Stimulated activated naive CD4-positive, alpha-beta T cell (primary cell): ENCODE measurements at regions not wholly inside any gene's neighbourhood (a gene's known extent, or its start where the extent isn't known, plus 50 kb on each side); places are given as distances from the start of the nearest gene placed in this dataset.

Source experiments
- DNase-seq, 6 experiments: peaks; one replicate each; lab custom pipeline; 2025; lab: John Stamatoyannopoulos, UW

DNA sequence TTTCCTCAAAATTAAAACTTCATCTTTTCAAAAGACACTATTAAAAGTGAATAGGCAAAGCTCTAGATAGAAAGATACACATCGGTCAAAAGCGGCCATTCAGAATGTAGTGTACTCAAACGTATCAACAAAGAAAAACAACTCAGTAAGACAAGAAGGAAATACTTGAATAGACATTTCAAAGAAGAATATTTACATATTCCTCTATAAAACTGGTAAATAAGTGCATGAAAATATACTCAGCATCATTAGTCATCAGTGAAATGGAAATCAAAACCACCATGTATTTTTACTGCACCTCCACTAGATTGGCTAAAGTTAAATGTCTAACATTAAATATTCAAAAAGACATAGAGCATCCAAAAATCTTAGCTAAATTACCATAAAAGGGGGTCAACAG is 551.1 kb upstream of the SORCS1 start:
- DNase-seq, result no peak

DNA sequence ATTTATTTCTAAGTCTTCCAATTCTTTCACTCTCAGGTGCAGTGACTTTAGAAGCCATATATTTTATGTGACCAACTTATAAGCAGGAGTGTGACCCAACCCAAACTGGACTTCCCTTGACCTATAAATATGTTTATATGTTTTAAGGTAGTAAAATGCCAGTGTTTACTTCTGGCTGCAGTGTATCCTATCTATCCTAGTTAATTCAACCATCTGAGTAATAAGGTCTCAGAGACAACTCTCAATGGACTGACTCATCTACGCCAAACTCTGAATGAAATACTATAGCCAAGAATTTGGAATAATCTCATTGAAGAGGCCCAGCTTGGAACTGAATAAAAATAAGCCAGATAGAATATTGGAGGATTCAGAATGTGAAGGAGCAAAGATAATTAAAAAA is 544.5 kb upstream of the SORCS1 start:
- no peak for DNase-seq

DNA sequence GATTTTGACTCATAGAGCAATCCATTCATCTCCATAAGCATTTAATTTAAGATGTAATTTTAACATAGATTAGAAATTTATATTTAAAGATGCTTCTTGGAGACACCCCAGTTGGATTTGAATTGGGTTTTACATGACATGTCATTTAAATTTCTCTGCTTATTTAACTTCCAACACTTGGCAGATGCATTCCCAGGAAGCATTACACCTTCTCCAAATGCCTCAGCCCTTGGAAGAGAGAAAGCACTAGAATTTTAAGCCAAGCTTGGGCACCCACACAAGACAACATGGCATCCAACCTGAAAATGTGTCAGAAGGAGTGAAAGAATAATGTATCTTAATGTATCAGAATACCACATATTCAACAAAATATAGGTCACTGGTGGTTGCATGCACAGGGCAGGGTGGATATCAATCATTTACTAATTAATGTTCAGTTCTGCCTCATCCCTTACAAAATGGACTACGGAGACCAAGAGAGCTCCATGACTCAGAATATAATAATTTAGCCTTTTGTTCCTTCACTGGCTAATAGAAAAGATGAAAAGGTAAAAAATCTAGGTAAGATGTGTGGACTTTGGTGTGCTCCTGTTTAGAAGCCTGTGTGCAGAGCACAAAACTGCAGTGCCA is 541.7 kb upstream of the SORCS1 start:
- no peak for DNase-seq

DNA sequence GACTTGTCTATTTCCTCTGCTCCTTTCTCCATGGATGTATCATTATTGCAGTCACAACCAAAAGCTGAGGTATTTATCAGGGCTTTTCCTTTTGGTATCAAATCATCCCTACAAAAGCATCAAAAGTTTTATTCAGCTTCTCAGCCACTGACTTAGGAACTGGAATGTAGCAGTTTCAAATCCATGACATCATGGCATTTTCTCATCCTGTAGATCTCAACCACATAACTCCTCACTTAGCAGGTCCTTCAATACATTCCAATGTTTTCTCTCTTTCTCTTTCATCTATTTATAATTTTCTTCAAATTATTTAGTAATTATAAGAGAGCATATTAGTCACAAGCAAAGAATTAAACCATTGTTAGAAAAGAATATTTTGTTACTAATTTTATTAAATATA is 537.4 kb upstream of the SORCS1 start:
- DNase-seq, result no peak

DNA sequence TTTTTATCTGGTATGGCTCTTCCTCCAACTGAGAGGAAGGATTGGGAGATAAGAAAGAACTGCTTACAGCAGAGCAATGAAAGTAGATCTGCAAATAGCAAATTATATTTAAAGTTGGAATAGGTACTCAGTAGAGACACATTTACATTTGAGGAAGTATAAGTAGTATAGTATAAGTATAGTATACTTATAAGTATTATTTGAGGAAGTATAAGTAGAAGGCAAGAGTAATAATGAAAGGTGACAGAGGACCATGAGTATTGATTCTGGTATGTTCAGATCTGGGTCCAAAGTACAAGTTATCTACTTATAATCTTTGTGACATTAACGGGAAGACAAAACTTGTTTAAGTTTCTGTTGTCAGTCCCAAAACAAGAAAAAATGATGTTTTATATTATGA is 527.6 kb upstream of the SORCS1 start:
- no peak for DNase-seq

DNA sequence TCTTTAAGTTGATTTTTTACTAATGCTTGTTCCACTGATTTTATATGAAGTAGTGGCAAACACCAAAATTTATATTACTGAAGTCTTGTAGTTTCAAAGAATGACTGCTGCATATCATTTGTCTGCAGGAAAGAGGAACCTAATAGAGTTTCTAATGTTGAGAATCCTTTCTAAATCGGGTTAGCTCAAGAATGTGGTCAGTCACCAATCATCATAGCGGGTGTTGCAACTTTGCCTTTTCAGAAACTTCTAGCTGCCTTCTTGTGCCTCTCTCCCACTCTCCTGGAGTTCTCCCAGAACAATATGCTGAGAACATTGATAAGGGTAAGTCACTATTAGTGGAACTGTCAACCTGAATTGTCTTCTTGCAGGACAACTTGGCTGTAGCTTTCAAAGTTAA is 524.8 kb upstream of the SORCS1 start:
- DNase-seq, result no peak

DNA sequence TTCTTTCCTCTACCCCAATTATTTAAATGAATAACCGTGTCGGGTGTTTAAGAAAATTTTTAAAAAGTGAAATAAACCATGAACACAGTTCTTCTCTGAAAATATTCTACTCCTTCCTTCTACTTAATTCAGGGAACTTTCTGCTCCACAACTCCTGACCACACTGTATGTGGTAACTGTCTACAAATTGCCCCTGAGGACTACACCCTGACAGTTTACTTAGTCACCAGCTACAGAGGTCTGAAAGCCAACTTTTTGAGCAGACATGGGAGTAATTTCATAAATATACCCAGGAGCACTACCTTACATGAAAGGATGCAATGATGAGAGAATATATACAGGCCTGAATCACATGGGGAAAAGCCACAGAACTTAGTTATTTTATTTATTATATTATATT is 523.2 kb upstream of the SORCS1 start:
- DNase-seq, result no peak

DNA sequence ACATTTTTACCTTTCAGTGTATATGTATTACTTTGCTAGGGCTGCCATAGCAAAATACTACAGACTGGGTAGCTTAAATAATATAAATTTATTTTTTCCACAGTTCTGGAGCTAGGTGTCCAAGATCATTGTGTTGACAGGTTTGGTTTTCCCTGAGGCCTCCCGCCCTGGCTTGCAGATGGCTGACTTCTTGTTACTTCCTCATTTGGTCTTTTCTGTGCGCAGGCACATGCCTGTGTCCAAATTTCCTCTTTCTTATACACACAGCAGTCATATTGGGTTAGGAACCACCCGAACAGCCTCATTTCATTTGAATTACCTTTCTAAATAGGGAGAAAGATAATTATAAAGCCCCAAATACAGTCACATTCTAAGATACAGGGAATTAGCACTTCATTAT is 521.6 kb upstream of the SORCS1 start:
- no peak for DNase-seq

DNA sequence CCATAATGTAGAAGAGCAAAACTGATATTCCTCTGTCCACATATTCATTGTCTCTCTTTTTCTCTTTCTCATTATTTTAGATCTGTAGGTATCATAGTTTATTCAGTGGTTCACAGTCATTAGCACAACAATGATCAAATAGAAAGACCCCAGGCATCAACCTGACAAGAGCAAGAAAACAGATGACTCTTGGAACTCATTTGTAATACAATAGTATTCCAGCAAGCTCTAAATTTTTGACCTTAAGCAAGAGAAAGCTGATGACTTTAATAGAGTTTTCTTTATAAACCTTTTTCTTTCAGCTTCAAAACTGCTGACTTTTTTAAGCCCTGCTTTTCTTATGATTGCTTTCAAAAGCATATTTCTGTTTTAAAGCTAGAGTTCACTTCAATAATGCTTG is 507.5 kb upstream of the SORCS1 start:
- DNase-seq, result no peak

DNA sequence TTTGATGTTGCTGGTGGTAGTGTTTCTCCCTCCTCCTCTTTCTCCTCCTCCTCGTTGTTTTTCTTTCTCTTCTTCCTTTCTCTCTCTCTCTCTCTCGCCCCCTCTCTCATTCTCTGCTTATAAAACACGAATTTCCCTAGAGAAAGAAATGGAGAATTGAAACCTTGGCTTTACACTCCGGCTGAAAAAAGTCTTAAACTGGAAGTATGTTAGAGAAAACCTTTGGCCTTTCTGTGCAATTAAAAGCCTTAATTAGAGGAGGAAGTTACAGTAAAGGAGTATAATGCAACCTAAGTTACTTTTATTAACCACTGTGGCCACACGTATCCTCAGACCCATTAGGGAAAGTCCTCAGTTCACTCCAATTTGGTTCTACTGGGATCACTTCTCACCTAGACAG is 501.7 kb upstream of the SORCS1 start:
- DNase-seq, result no peak

DNA sequence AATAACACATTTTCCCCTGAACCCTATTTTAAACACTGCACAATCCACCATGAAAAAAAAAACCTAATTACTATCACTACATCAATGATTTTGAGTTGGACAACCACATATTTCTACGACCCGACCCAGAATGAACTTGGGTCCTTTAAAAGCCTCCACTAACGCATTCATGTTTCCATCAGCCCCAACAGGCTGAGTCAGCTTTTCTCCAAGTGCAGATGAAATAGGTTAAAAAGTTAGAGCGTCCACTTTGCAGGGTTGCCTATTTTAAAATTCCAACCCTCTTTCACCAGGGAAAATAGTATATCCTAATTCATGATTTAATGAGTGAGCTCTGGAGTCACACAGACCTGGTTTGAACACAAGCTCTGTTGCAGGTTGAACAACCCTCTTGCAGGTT is 501.0 kb upstream of the SORCS1 start:
- no peak for DNase-seq

DNA sequence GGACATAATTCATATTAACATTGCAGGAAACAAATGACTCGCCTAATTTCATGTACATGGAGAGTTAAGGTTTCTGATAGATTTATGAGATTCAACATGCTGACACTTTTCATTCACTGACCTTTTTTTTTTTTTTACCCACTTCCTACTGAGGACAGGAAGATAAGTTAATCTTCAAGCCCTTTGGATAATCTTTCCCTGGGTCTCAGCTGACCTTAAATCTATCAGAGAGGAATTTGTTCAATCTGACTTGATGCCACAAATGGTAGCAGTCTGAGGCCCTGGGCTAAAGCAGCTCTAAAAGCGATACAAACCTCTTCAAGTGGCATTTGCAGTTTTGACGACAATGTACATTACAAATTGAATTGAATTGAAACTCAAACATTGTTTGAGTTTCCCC is 493.3 kb upstream of the SORCS1 start:
- no peak for DNase-seq

DNA sequence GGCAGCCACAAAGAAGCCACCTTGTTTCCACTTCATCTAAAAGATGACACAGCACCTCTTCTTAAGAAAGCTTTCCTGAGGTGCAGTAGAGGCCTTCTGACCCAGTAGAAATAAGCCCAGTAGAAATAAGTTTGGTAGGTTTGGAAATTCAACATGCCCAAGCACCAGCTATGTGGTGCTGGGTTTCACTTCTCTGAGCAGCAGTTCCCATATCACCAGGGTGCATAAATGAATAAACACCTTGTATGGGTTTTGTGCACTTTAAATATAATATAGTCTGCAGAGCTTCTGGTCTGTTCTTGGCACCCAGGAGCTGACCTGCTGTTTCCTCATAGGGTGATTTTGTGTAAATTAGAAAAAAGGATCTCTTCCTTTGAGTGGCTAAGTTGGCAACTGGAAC is 492.4 kb upstream of the SORCS1 start:
- no peak for DNase-seq

DNA sequence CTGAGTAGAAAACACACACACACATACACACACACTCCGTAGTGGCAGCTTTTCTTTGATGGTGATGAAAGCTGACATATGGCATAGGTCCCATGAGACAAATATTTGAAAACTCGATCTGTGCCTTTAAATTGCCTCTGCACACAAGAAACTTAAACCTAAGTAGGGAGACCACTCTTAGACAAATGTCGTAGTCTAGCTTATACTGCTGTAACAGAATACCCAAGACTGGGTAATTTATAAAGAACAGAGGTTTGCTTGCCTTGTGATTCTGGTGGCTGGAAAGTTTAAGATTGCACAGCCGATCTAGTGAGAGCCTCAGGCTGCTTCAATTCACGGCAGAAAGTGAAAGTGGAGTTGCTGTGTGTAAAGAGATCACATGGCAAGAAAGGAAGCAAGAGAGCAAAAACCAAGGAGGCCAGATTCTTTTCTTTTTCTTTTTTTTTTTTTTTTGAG is 489.4 kb upstream of the SORCS1 start:
- no peak for DNase-seq

DNA sequence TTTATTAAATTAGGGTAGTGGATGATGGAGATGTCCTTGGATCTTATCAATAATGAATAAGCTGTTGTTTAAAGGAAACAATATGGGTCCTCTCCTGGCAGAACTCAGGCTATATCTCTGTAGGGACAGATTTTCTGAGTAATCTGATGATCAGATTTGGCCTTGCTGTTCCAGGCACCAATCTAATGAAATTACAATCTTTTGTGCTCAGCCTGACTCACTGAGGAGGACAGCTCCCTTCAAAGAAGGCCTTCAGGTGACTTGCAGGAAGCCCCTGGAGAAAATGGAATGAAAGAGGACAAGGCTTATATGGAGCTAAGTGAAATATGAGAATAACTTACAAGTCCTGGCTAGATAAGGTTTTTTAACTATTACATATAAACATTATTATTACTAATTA is 486.4 kb upstream of the SORCS1 start:
- DNase-seq, result no peak

DNA sequence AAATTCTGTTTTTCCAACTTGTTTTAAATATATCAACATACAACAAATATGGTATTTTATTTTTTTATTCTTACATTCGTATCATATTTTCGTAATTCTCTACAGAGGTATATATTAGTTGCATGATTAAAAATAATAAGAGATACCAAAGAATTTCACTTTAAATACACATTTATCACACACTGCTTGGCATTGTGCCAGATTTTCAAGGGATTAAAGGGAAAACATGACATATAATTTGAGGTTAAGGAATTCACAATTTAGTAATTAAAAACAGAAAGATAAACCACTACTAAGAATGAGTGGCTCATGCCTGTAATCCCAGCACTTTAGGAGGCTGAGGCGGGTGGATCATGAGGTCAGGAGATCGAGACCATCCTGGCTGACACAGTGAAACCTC is 484.7 kb upstream of the SORCS1 start:
- no peak for DNase-seq

DNA sequence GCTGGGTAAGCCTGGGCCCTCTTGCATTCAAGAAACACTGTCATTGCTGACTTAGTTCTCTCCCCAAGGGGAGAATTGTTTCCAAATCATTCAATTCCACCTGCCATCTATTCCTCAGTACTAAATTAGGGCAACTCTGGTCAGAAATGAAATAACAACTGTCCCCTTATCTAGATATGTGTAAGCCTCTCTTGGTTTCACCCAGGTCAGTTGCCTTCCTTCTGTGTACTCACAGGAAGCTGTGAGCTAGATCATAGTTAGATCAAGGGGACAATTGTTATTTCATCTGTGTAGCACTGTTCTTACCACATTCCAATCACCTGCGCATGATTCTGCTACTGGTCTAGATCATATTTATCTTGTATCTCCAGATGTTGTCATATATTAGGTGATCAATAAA is 483.0 kb upstream of the SORCS1 start:
- no peak for DNase-seq

DNA sequence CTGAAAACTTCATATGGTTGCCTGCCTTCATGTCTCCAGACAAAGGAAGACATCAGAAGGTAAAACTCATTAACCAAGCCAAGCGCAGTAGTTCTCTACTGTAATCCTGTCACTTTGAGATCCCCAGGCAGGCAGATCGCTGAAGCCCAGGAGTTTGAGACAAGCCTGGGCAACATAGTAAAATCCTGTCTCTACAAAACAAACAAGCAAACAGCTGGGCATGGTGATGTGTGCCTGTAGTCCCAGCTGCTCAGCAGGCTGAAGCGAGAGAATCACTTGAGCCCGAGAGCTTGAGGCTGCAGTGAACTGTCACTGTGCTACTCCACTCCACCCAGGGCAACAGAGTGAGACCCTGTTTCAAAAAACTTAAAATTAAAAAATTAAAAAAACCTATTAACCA is 467.4 kb upstream of the SORCS1 start:
- DNase-seq, result no peak

DNA sequence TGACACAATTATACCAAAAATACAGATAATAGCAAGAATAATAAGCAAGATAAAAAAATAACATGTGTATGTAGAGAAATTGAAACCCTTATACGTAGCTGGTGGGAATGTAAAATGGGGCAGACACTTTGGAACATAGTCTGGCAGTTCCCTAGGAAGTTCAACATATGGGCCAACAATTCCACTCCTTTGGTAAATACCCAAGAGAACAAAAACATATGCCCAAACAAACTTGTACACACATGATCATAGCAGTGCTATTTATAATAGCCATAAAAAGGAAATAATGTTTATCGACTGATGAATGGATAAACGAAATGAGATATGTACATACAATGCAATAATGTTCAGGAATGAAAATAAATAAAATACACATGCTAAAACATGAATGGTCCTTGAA is 462.4 kb upstream of the SORCS1 start:
- no peak for DNase-seq

DNA sequence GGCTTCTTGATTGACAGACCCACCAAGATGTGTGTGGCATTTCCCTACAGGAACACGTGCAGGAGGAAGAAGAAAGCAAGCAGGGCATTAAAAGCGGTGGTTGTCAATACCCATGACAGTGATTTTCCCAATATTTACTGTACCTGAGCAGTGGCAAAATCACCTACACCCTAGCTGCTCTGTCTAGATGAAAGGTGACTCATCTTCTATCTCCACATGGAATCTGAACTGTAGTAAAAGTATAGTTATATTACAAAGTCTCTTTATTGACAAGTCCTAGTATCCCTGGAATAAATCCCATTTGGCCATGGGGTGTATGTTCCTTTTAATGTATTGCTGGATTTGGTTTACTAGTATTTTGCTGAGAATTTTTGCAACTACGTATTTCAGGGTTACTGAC is 458.8 kb upstream of the SORCS1 start:
- DNase-seq, result no peak

DNA sequence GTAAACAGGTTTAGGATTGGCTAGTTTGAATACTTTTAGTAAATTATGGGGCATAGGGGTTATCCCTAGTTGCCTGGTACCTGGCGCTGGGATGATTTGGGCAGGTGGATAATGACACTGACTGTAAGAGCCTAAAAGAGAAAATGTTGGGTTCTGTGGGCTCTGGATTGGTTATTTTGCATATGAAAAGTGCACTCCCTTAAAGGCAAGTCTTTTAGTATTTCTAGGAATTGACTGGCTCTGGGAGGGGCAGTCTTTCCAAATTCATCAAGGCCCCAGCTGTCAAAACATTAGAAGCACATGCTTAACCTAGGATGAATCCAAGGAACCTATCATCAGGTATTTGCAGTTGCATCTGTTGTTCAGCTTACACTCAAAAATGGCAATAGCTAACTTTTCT is 454.6 kb upstream of the SORCS1 start:
- no peak for DNase-seq

DNA sequence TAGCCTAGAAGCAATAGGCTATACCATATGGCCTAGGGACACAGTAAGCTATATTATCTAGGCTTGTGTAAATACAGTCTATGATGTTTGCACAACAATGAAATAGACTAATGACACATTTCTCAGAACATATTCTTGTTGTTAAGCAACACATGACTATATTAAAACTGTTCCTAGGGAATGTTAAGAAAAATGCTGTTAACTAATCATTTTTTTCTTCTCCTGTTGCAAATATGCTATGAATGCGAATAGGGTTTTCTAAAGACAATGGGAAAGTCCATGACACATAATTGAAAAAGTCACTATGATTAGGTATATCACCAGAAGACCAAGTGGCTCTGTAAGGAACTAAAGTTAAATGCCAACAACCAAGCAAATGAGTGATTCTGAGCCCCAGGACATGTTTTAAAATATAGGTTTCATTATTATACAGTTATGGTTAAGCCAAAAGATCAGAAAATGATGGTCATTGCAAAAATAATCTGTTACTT is 454.0 kb upstream of the SORCS1 start:
- DNase-seq, result no peak

DNA sequence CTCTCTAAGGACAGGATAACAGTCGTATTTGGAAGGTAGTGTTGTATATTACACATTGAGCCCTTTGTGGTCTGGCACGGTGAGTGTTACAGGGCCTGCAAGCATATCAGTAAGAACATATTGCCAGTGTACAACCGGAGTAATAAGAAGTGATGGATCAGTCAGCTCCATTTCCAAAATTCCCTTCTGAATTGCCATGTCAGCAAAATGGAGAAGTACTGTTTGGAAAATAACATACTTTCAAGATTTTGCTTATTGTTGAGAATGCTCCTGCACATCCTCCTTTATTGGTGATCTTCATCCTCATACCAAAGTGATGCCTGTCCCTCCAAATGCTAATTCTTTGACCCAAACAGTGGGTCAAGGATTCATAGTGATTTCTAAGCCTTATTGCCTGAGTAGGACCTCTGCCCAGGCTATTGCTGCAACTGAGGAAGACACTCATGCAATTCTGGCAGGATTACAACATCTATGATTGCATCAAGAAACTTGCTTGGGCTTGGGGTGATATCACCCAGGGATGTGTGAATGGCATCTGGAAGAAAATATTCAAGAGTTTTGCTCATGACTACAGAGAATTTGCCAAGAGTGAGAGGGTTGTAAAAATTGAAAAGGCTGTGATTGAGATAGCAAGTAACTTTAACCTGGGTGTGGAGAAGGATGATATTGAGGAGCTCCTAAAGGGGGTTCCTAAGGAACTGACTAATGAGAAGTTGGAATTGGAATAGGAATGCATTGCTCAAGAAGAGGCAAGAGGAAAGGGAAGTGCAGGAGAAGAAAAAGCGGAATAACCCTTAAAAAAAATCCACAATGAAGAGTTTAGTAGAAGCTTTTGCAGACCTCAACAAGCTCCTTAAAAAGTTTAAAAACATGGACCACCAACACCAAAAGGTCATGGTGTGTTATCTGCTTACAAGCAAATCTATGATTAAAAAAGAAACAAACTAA is 452.2 kb upstream of the SORCS1 start:
- DNase-seq, result no peak

DNA sequence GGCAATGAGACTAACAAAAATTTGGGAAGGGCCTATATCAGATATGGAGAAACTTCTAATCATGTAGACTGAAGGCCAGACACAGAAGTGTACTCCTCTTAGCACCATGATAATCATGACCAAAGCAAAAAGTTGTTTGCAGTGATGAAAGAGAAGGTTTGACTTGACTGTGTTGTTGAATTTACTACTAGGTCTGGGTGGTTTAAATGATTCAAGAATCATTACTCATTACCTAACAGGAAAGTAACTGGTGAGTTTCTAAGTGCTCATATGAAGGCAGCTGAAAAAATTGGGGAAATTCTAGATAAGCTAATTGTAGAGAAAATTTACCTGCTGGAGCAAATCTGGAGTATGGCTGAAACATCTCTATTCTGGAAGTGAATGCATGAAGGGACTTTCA is 451.5 kb upstream of the SORCS1 start:
- DNase-seq, result no peak
